GM21737 (cell line): ENCODE measurements at regions not wholly inside any gene's neighbourhood (a gene's known extent, or its start where the extent isn't known, plus 50 kb on each side); places are given as distances from the start of the nearest gene placed in this dataset.
"Not testable (repeated sequence)": the region's sequence is repeated elsewhere in the genome, so short reads cannot be mapped to it uniquely, and the experiment has no call there.

Experiments
- ATAC-seq: cut with Tn5 transposase; IDR thresholded peaks from one replicate; pipeline ENCODE4 v1.9.1; 2021; ENCODE audit warnings: mild to moderate bottlenecking, moderate library complexity; ENCODE audit not compliant: unreplicated experiment

DNA sequence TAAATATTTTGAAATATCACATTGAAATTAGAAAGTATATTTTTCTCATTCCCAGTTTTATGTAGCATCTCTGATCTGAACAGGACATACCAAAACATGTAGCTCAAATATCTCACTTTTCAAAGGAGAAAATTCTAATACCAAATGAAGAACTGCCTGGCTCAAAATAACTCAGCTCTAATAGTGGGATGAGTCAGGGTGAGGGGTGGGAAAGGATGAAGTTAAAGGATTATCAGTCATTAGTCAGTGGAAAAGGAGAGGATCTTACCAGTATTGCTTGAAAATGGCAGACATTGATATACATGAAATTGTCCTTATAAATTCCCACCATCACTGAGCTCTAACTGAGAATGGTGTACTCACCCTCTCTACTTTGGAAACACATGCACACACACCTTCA lies 803.2 kb downstream of the RAPGEF2 start:
- ATAC-seq = no peak

GRCh38 chr4:159906517-159906916 lies 803.6 kb downstream of the RAPGEF2 start:
- ATAC-seq = no peak

DNA sequence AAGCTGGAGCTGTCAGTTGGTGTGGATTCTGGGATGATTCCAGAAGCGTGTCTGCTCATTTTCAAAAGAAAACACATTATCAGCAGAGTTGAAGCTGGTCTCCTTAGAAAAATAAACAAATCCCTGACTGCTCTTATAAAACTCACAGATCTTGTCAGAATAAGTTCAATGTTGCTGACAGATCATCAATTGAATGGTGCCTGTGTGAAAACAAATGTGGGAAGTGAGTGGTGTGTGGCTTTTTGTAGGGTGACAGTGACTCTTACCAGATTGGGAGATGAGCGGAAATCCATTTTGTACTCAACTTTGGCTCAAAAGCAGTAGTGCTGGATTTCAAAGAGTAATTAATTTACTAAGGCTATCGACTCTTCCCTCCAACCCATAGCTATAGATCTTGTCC lies 807.8 kb downstream of the RAPGEF2 start:
- no peak for ATAC-seq

DNA sequence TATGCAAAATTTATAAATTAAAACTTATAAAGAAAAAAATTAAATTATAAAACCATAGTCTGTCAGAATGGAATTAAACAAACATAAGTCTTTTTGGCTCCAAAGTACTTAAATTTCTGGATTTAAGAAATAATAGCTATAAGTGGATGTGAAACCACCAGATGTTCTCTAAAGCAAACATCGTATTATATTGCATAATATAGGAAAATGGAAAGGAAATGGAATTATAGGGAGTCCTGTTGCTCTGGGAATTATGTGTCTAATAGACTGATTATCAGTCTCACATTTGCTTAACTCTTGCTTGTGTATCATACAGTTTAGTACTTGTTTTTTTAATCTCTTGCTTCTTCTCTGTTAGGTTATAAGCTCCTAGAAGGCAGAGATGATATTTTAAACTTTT lies 819.2 kb downstream of the RAPGEF2 start:
- ATAC-seq = no peak

DNA sequence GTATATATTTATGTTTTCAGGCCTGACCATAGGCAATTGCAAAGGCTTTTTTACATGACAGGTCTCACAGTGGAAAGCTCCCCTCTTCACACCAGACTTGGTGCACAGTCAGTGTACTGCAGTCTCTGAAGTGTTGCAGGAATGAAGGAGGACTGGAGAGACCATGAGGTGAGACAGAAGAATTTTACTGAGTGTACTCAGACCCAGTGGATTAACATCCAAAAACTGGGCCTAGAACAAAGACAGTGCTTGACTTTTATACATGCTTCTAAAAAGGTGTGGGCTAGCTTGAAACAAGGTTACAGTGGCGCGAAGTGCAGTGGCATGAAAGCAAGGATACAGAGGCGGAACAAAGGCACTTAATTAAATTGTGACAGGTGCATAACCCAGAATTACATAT lies 822.9 kb downstream of the RAPGEF2 start:
- no peak for ATAC-seq

- ATAC-seq = no peak
Observed at GRCh38 chr4:159926871-159927270, 824.0 kb downstream of the RAPGEF2 start.

DNA sequence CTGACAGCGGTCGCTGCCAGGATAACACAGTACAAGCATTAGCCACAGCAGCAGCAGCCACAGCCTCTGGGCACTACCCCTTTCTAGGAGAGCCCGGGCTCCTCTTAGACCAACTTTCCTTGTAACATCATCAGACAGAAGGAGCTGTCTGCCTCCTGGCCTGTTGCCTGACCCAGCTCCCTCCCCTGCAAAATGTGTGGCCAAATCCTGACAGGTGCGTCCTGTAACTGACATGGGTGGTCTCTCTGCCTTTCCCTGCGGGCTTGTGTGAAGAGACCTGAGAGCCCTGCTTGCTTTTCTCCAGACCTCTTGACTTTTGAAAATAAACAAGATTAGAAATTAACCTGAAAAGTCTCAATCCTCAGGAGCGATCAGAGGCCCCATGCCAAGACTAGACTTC lies 824.9 kb downstream of the RAPGEF2 start:
- no peak for ATAC-seq

- not testable (repeated sequence) for ATAC-seq
Observed at GRCh38 chr4:159934602-159935001, 831.7 kb downstream of the RAPGEF2 start.

GRCh38 chr4:159937595-159937994 lies 834.7 kb downstream of the RAPGEF2 start:
- ATAC-seq = no peak

- ATAC-seq = not testable (repeated sequence)
Observed at GRCh38 chr4:159939681-159940080, 836.8 kb downstream of the RAPGEF2 start.

DNA sequence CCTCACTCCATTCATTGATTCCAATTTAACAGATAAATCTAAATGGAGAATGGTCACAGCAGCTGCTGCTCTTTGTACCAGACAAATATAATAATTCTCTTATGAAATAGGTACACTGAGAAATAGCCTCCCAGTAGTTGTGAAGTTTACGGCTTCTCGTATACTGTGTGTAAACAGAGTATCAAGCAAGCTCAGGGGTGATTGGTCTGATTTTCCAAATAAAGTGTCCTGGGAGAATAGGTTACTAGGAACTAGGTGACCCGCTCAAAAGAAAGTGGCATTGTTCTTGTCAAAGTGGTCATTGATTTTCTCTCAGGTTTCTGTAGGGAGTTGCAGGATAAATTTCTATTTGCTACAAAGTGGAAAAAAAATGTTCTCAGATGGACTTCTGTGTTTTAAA lies 838.2 kb downstream of the RAPGEF2 start:
- ATAC-seq = no peak

DNA sequence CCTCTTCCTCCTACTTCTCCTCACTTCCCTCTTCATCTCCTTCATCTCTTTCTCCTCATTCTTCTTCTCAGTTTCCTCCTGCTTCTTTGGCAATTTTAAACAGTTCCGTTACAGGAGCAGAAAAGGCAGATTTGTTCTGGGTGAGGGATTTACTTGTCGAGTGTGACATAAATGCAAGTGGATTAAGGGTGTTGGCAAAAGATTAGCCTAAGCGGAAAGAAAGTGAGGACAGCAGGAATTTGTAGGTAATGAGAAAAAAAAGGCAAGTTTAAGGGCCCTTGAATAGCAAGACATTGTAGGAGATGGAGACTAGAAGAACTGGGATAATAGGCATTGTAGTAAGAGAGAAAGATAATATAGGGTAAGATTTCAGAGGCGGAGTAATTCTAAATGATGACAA lies 841.6 kb downstream of the RAPGEF2 start:
- no peak for ATAC-seq

DNA sequence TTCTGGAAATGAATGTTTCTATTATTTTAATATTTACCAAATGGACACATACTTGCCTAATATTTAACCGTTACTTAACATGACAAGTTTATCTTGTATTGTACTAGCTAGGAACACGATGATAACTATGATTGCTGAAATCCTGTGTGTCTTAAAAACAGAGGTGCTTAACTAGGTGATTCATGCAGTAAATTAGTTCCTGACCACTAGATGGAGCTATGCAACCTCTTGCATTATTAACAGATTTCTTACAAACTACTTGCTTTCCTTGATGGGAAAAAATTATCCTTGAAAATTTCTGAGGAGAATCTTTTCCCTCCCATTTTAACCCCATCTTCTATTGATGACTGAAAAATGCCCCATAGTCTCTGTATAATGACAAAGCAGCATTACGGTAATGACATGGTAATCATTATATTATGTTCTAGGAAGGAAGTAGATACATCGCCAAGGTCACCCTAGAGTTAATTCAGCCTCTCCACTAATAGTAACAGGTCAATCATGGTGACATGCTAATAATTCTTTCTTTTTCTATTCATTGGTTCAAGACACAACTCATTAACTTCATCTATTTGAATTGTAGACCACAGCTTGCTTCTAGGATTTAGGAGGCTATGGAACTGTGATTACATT lies 844.2 kb downstream of the RAPGEF2 start:
- no peak for ATAC-seq

DNA sequence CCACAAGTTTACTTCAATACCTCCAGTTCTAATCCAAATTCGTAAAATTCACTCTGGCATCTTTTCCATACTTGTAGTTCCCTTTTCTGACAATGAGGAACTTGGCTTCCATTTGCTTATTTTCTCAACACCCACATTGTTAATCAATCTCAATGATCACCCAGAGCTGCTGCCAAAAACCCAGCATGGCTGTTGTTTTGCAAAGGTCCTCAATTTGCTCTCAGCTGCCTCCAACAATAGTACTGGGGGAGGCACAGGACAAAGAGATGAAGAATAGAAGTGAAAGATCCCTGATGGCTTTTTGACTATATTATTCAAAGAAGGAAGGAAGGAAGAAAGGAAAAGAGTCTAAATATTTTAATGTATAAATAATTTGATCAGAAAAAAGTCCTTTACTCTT lies 847.8 kb downstream of the RAPGEF2 start:
- no peak for ATAC-seq

DNA sequence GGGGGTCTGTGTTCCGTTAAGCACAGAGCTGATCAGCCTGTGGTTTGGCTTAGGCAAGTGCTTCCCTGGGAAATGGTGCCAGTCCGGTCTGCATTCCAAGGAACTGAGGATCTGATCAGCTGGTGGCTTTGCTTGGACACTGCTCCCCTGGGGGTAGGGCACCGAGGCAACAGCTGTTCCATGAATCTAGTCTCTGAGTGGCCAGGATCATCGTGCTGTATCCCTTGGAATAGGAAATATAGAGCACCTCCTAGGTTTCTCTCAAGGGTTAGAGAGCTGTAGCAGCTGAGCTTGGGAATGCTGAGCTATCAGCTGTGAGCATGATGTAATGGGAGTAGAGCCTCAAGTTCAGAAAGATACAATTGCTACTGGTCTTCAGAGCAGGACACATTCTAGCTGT lies 863.9 kb downstream of the RAPGEF2 start:
- no peak for ATAC-seq

- ATAC-seq = not testable (repeated sequence)
Observed at GRCh38 chr4:159976871-159977482, 874.1 kb downstream of the RAPGEF2 start.

DNA sequence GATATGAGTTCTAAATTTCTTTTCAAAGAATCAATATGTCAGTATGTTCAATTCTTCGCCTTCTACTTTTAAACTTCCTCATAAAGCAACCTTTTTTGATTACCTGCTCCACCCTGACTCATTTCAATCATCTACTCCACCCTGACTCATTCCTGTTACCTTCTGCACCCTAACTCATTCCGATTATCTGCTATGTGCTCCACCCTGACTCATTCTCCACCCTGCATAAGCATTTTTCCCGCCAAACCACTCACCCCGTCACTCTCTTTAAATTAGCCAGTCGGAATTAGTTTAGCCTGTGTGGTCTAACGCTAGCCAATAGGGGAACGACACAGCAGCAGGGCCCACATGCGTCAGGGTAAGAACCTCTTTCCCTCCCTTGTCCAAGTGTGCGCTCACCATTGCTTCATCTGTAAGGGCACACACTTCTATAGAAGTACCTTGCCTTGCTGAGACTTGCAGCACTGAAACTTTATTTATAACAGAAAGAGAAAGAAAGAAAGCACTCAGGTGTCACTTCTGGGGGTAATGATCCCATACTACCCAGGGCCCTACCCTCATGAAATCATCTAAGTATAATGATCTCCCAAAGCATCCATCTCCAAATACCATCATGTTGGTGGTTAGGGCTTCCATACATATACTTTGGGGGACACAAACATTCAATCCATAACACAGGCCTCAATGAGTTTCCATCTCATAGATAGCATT lies 875.2 kb downstream of the RAPGEF2 start:
- ATAC-seq = no peak

DNA sequence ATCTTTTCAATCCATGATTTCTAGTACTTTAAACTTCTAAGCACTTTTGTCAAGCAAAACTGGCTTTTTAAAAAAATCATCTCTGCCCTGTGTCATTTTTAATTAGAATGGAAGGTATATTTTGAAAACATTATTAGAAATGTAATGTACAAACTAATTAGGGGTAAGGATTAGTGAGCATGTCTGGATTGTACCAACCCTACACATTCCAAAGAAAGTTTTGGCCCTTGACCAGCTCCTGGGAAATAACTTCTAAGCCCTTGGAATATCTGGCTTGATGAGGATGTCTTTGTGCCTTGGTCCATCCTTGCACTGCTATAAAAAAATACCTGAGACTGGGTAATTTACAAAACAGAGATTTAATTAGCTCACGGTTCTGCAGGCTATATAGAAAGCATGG lies 876.5 kb downstream of the RAPGEF2 start:
- ATAC-seq = no peak

DNA sequence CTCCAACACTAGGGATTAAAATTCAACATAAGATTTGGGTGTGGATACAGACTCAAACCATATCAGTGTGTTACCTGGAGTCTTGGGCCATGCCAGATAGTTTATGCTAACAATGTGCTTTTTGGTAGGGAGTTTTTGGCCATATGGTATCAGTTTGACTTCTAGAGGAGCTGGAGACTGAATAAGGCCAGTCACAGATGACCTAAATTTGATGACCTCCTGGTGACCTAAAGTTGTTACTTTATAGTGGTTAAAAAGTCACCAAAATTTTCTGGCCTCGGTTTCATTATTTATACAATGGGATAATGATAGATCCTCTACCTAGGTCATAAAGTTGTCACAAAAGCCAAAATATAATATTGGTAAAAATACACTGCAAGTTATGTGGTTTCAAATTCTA lies 877.1 kb downstream of the RAPGEF2 start:
- ATAC-seq = no peak

GRCh38 chr4:159980826-159981468 lies 878.1 kb downstream of the RAPGEF2 start:
- ATAC-seq = no peak

GRCh38 chr4:159981469-159981856 lies 878.6 kb downstream of the RAPGEF2 start:
- ATAC-seq = no peak

GRCh38 chr4:159983082-159983481 lies 880.2 kb downstream of the RAPGEF2 start:
- no peak for ATAC-seq
